ENCODE measurements at regions not wholly inside any gene's neighbourhood (a gene's known extent, or its start where the extent isn't known, plus 50 kb on each side); places are given as distances from the start of the nearest gene placed in this dataset.
"Not testable (repeated sequence)": the region's sequence is repeated elsewhere in the genome, so short reads cannot be mapped to it uniquely, and the experiment has no call there.

GRCh38 chr4:85187106-85187505 is 220.6 kb upstream of the WDFY3 start:
- no peak for TF ChIP-seq CTCF (IDR thresholded peaks at IDR 0.05; ENCODE audit: unreplicated experiment)
- no peaks in the 10 kb centered on the region for H3K4me1 Mint-ChIP-seq

GRCh38 chr4:85196015-85196414 is 229.5 kb upstream of the WDFY3 start:
- not testable (repeated sequence) for H3K27me3 Mint-ChIP-seq (ENCODE audit: low read depth); H3K4me3 Mint-ChIP-seq; H3K36me3 Mint-ChIP-seq; DNase-seq (ENCODE audit: low spot score in 2 of 2, unreplicated experiment in 2 of 2); H3K4me1 Mint-ChIP-seq; H3K27ac Mint-ChIP-seq
- H3K9me3 Mint-ChIP-seq = peaks cover 43% of the 10 kb centered on the region

More at GRCh38 chr4:85187106-85187505, 220.6 kb upstream of the WDFY3 start:
- Mint-ChIP-seq H3K36me3 (no peaks in the 10 kb centered on the region), H3K27ac (no peak overlapping the region), H3K4me3 (no peak overlapping the region), H3K9me3 (peaks cover 25% of the 10 kb centered on the region), H3K27me3 (ENCODE audit: low read depth) (peaks cover 7% of the 10 kb centered on the region)
- no peak for DNase-seq (ENCODE audit: low spot score in 2 of 2, unreplicated experiment in 2 of 2)

GRCh38 chr4:85200106-85200505 is 233.6 kb upstream of the WDFY3 start:
- no peaks in the 10 kb centered on the region for H3K4me1 Mint-ChIP-seq
- no peak for DNase-seq (ENCODE audit: low spot score in 2 of 2, unreplicated experiment in 2 of 2)
- no peak overlapping the region for H3K4me3 Mint-ChIP-seq
- H3K27me3 Mint-ChIP-seq (ENCODE audit: low read depth) = no peaks in the 10 kb centered on the region
- H3K27ac Mint-ChIP-seq = no peak overlapping the region
- peaks cover 3% of the 10 kb centered on the region for H3K36me3 Mint-ChIP-seq
- no peak for TF ChIP-seq CTCF (IDR thresholded peaks at IDR 0.05; ENCODE audit: unreplicated experiment)
- H3K9me3 Mint-ChIP-seq = peaks cover 56% of the 10 kb centered on the region

- H3K27ac Mint-ChIP-seq = no peak overlapping the region
- TF ChIP-seq CTCF (IDR thresholded peaks at IDR 0.05; ENCODE audit: unreplicated experiment) = no peak
- H3K4me3 Mint-ChIP-seq = no peak overlapping the region
- H3K4me1 Mint-ChIP-seq = no peaks in the 10 kb centered on the region
- peaks cover 2% of the 10 kb centered on the region for H3K27me3 Mint-ChIP-seq (ENCODE audit: low read depth)
- peaks cover 55% of the 10 kb centered on the region for H3K9me3 Mint-ChIP-seq
- DNase-seq (ENCODE audit: low spot score in 2 of 2, unreplicated experiment in 2 of 2) = no peak
- H3K36me3 Mint-ChIP-seq = no peaks in the 10 kb centered on the region
Observed at GRCh38 chr4:85209161-85209560, 242.7 kb upstream of the WDFY3 start.

GRCh38 chr4:85210353-85210752 is 243.9 kb upstream of the WDFY3 start:
- H3K36me3 Mint-ChIP-seq = no peaks in the 10 kb centered on the region

GRCh38 chr4:85216571-85216970 is 250.1 kb upstream of the WDFY3 start:
- not testable (repeated sequence) for H3K4me1 Mint-ChIP-seq; H3K4me3 Mint-ChIP-seq; H3K27me3 Mint-ChIP-seq (ENCODE audit: low read depth); DNase-seq (ENCODE audit: low spot score in 2 of 2, unreplicated experiment in 2 of 2); H3K36me3 Mint-ChIP-seq; H3K27ac Mint-ChIP-seq
- peaks cover 68% of the 10 kb centered on the region for H3K9me3 Mint-ChIP-seq

More at GRCh38 chr4:85210353-85210752, 243.9 kb upstream of the WDFY3 start:
- no peak overlapping the region for H3K4me3 Mint-ChIP-seq
- H3K4me1 Mint-ChIP-seq = no peaks in the 10 kb centered on the region
- H3K27me3 Mint-ChIP-seq (ENCODE audit: low read depth) = peaks cover 2% of the 10 kb centered on the region
- no peak for TF ChIP-seq CTCF (IDR thresholded peaks at IDR 0.05; ENCODE audit: unreplicated experiment)
- DNase-seq (ENCODE audit: low spot score in 2 of 2, unreplicated experiment in 2 of 2) = no peak
- no peak overlapping the region for H3K27ac Mint-ChIP-seq
- peaks cover 48% of the 10 kb centered on the region for H3K9me3 Mint-ChIP-seq

GRCh38 chr4:85218756-85219155 is 252.3 kb upstream of the WDFY3 start:
- Mint-ChIP-seq H3K4me3 (no peak overlapping the region), H3K4me1 (no peaks in the 10 kb centered on the region), H3K27ac (no peak overlapping the region), H3K36me3 (no peaks in the 10 kb centered on the region), H3K27me3 (ENCODE audit: low read depth) (no peaks in the 10 kb centered on the region), H3K9me3 (peaks cover 60% of the 10 kb centered on the region)
- no peak for DNase-seq (ENCODE audit: low spot score in 2 of 2, unreplicated experiment in 2 of 2)
- TF ChIP-seq CTCF (IDR thresholded peaks at IDR 0.05; ENCODE audit: unreplicated experiment) = no peak
